Activated CD4-positive, alpha-beta T cell treated with anti-CD3 and anti-CD28 coated beads, Interleukin-2, amount 50 U/mL, for 24 hours (primary cell): ENCODE measurements at regions not wholly inside any gene's neighbourhood (a gene's known extent, or its start where the extent isn't known, plus 50 kb on each side); places are given as distances from the start of the nearest gene placed in this dataset.

Experiments
- DNase-seq, 2 donors: peaks; one replicate each; pipeline ENCODE4 v3.0.0-alpha.2; 2020; ENCODE audit warnings: low read depth in 1 of 2, low spot score in 1 of 2

DNA sequence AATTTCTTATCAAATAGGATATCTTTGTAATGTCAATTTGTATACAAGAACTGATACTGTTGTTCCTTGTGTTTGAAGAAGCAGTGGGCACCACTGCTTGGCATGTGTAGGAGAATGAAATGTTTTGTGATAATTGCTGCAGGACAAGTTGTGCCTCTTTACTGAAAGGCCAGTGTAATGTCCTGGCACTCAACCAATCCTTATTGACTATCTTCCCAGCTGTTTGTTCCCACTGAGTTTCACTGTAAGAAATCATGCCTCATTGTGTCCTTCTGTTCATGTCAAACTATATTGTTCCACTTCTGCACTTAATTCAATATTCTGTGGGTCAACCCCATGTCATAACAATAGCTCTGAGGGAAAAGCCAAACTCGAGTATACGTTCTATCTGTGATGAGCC is 136.1 kb upstream of the FAM83B start:
- no peak for DNase-seq

DNA sequence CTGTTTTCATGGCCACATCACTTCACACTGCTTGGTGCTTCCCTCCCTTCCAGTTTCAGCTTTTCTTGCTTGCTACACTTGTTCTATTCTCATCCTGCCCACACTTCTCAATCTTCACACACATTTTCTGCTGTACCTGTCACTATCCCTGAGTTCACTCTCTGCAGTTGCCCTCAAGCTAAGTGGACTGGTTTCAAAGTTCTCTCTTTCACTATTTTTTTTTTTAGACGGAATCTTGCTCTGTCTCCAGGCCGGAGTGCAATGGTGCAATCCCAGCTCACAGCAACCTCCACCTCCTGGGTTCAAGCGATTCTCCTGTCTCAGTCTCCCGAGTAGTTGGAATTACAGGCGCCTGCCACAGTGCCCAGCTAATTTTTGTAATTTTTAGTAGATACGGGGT is 130.6 kb upstream of the FAM83B start:
- DNase-seq: no peak

DNA sequence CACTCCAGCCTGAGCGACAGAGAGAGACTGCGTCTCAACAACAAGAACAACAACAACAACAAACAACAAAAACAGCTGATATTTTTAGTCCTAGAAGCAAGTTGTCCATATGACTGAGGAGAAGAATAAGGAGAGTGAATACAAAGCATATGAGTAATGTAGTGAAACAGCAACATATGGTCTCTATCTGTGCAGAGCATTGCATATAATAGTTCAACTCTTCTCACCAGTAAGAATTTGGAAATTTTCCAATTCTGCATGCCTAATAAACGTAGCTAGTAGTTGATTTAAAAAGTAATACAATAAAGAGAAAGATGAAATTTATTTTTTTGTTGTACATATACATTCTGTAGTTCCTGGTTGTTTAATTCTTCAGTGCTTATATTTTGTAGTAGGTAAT is 129.7 kb upstream of the FAM83B start:
- DNase-seq: no peak

DNA sequence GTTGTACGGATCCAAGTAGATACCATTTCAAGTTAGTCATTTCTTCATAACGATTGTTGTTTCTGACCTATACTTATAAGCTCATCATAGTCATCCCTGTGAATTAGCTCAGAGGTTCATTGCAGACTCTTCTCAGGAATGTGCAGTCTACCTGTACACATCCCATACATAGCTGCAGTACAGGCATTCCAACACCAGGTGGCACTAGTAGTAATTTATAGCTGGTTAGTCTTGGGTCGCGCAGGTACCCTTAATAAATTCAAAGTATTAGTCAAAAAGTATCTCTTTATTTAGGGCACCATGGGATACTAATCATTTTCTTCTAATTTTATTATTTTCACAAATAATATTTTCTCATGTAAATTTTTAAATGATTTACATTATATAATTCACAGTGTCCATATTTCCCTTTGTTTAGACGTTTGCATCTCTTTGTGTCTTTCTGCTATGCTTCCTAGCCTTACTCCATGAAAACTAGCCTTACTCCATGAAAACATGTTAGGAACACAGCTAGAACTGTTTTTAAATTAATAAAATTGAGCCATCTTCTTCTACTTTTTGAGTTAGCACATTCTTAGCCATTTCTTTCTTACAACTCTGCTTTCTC is 128.6 kb upstream of the FAM83B start:
- DNase-seq: peak; percentile 17 to 35

DNA sequence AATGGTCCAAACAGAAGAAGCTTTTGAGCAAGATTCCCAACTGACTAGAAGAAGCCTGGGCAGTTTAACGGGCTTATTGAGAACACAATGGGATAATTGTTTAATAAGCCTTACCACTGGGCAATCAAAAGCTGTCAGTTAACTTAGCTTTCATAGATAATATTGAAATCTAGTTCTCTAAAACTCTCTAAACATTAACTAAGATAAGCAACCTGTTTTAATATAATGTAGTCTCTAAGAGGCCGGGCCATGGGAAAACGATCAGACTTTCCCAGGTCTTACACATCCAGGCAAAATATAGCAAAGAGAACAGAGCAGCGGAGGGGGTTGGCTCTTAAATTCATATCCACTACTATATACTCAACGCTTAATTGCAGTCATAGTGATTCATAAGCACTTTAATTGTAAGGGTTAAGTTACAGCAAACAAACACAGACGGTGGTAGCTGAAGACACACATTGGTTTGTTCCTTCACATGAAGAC is 128.0 kb upstream of the FAM83B start:
- no peak for DNase-seq

DNA sequence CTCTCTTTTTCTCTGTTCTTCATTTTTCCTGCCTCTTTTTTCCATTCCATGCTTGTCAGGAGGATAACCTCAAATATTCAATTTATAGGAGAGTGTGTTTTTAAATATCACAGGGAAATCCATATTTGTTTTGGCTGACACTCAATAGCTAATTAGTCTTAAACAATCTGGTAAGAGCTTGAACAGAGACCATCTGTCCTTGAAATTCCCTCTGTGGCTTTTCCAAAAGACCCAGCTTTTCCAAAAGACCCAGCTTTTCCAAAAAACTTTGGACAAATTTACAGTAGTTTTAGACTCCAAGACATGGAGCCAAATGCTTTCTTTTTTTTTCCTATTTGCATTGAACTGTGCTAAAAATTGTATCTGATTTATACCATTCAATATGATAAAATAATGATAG is 127.4 kb upstream of the FAM83B start:
- no peak for DNase-seq

DNA sequence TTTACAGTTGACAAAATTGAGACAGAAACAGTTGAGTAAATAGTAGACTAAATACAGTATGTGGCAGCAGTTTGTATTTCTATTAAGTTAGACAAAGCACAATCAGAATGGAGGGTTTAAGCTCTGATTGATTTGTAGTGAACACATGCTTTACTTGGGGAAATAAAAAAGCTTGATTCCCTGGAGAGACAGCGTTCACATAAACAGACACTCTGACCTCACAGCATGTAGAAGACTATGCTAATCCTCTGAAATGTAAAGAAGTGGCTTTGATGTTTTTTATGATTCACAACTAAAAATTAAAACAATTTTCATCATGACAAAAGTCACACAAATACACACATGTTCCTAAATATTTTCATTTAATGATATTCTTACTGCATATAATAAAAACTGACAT is 126.9 kb upstream of the FAM83B start:
- no peak for DNase-seq

DNA sequence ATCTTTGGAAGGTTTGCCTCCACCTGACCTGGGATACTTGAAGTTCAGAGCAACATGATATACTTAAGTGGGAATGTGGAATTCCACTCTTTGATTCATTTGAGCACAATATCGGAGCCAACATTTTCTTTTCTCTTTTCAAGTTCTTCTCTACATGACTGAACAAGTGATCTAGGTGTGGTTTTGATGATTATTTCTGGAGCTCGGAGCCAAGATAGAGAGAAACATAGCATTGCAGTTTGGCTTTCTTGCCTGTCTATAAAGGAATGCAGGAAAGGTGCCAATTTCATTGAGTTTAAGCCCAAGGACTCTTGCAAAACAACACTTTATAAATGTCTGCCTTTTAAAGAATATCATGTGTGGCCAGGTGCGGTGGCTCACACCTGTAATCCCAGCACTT is 124.2 kb upstream of the FAM83B start:
- no peak for DNase-seq

DNA sequence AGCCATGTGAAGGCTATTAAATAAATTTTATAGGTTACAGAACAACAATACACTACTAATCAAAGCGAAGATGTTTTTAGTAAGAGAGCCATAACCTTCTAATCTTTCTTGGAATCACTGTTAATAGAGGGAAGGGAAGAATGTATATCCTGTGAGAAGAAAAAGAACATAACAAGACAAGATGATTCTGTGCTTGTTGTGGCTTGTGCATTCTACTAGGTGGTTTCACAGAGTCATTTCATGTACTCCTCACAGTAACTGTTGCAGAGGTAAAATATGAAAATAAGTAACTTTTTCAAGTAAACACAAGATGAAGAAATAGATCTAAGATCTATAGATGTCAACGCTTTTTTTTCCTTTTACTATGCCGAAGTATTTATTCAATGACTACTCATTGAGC is 116.9 kb upstream of the FAM83B start:
- no peak for DNase-seq

DNA sequence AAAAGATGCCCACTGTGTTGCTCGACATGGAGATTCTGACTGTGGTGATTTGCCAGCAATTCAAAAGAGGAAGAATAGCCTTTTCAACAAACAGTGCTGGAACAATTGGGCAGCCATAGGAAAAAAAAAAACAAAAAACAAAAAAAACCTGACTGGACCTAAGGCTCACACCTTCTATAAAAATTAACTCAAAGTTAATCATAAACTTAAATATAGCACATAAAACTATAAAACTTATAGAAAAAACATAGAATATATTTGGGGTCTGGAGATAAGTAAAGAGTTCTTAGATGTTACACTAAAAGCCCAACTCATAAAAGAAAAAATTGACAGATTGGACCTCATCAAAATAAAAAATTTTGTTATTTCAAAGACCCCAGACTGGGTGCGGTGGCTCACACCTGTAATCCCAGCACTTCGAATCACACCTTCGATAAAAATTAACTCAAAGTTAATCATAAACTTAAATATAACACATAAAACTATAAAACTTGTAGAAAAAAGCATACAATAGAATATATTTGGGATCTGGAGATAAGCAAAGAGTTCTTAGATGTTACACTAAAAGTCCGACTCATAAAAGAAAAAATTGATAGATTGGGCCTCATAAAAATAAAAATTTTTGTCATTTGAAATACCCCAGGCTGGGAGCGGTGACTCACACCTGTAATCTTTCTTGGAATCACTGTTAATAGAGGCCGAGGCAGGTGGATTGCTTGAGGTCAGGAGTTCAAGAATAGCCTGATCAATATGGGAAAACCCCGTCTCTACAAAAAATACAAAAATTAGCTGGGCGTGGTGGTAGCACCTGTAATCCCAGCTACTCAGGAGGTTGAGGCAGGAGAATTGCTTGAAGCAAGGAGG is 115.6 kb upstream of the FAM83B start:
- no peak for DNase-seq

DNA sequence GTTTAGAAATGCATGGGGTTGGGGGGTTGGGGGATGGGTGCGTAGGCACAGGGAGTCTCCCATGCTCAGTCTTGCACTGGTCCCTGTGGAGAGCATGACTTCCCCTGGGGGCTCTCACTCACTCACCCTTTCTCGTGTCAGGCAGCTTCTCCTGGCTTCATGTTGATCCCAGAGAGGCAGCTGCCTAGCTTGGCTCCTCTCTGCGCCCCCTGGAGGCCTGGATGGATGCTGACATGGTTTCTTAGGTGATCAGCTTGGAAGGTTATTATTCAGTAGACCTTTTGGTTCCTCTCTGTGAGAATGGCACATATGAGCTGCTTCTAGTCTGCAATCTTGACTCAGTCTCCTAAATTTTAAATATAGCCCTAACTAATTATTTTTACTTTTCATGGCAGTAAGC is 109.3 kb upstream of the FAM83B start:
- no peak for DNase-seq

DNA sequence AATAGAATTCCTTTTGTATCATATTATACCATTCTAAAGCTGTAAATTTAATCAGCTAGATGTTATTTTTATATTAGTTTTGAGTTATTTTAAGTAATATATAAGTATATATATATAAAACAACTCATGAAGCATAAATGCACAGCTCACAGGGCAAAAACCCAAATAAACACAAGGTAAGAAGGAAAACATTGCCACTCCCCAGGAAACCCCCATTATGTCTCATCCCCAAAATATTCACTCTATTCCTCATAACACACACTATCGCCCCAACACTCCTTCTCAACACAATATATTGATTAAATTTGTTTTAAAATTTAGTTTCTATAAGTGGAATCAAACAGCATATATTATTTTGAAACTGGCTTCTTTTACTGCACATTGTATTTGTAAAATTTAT is 98.6 kb upstream of the FAM83B start:
- DNase-seq: no peak

DNA sequence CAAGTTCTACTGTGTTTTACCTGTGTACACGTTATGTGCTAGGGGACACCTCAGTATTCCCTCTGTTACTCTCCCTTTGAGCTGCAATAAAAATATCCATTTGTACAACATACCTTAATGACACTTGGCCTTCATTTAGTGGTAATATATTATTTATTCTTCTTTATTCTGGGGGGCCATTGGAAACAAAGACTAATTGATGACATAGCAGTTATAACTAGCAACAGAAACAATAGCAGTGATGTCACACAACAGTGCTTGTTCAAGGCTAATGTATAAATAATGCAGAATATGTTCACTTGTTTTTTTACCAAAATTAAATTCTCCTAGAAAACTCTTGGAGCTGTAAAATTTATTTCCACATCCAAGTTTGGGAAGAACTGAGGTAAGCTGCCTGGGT is 92.2 kb upstream of the FAM83B start:
- no peak for DNase-seq

DNA sequence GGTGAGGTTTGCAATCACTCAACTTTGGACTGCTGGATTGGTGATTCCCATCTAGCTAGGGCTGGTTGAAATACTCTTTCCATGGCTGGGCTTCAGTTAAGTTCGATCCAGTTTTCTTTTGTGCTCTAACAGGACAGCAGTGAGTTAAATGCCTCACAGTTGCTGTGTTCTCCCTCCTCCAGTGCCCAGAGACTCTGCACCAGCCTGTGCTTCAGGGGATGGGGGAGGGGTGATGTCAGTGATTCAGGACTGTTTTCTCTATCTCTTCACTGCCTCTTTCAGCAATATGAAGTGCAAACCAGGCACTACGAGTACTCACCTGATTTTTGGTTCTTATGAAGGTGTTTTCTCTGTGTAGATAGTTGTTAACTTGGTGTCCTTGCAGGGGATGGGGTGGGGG is 88.2 kb upstream of the FAM83B start:
- DNase-seq: no peak

DNA sequence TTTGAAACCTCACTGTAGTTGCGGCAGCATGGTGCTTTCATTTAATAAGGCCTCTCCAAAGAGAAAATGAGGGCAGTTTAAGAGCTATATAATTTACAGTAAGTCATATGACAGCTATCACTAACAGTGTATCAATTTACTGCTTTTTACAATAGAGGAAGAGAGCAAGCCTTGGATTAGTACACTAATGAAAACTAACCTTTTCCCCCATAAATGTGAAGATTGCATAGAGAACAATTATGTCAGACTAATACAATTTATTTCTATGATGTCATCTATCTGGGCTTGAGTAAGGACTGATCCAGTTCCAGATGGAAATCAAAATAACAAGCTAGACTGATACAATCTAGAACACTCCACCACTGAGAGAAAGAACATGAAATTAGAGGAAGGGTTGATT is 78.1 kb upstream of the FAM83B start:
- no peak for DNase-seq

DNA sequence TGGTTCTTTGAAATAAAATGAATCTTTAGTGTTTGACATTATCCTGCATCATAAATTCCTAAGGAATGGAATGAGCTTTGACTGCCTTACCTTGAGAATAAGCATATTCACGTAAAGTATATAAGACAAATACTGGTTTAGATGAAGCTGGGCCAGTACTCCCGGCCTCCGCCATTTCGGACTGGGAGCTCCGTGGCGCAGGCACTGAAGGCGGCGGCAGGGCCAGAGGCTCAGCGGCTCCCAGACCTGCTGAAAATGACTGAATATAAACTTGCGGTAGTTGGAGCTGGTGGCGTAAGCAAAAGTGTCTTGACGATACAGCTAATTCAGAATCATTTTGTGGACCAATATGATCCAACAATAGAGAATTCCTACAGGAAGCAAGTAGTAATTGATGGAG is 76.2 kb upstream of the FAM83B start:
- no peak for DNase-seq

DNA sequence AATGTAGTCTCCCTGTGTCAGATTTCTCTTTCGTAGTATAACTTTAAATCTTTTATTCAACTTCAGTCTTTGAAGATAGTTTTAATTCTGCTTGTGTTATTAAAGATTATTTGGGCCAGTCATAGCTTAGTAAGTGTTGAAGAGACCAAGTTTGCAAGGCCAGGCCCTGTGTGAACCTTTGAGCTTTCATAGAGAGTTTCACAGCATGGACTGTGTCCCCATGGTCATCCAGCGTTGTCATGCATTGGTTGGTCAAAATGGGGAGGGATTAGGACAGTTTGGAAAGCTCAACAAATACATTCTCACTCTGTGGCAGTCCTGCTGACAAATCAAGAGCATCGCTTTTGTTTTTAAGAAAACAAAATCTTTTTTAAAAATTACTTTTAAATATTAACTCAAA is 74.6 kb upstream of the FAM83B start:
- no peak for DNase-seq

DNA sequence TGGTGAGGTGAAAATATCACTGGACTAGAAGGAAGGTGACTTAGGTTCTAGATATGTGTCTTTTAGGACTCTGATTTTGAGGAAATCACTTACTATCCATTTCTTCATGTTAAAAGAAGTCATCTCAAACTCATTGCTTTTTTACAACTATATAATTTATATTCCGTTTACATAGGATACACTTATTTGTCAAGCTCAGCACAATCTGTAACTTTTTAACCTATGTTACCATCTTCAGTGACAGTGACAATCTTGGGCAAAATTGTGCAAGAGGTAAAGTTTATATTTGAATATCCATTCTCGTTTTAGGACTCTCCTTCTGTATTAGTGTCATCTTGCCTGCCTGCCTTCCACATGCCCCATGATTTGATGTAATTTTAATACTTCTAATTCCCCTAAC is 74.0 kb upstream of the FAM83B start:
- DNase-seq: no peak

DNA sequence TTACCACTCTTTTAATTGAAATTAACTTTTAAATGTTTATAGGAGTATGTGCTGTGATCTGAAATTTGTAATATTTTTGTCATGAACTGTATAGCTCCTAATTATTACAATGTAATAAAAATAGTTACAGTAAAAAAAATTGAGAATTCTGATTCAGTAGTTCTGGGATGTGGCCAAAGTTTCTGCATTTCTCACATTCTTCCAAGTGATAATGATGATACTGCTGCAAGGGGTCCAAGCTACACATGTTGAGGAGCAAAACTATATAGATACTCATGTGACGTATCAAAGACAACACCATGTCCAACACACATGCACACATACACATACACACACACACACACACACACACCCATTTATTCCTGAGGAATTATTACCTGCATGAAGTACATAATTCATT is 71.0 kb upstream of the FAM83B start:
- DNase-seq: no peak

DNA sequence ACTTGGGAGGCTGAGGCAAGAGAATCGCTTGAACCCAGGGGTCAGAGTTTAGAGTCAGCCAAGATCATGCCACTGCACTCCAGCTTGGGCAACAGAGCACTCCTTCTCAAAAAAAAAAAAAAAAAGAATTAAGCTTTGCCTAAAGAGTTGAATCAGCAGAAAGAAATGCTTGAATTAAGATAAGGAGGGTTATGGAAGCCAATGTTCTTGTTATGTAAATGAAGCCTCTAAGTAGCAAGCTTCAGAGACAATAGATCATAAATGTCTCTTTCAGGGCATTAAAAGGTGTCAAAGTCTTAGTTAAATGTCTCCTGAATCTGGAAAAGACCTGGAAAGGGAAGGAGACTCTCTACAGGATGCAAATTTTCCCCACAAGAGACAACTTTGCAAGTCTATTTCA is 69.7 kb upstream of the FAM83B start:
- DNase-seq: no peak

DNA sequence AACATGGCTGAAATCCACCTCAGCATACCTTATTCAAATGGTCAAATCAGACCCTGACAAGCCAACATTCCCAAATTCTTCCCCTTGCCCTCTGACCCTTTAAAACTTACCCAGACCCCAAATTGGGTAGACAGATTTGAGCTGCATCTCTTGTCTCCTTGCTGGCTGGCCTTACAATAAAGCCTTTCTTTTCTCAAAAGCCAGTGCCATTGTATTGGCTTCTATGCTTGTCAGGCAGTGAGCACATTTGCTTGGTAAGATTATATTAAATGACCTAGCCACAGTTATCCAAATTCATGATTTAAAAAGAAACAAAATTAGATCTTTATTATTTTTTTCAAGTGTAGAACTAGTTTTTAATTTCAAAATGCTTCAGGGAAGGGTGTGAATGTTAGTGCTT is 67.8 kb upstream of the FAM83B start:
- DNase-seq: no peak

DNA sequence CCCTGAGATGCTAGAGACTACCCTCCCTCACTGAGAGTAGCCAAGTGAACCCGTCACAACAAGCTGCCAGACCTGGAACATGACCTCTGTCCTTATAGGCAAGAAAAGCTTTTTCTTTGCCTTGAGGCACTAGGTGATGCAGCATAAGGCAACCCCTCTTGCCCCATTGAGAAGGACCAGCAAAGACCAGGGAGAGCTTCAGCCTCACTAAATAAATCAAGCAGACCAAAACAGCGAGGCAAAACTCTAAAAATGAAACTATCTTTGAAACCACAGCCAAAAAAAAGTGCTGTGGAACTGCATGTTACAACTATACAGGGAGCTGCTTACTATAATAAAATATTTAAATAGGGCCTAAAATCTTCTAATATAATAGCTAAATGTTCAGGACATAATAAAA is 62.6 kb upstream of the FAM83B start:
- no peak for DNase-seq

DNA sequence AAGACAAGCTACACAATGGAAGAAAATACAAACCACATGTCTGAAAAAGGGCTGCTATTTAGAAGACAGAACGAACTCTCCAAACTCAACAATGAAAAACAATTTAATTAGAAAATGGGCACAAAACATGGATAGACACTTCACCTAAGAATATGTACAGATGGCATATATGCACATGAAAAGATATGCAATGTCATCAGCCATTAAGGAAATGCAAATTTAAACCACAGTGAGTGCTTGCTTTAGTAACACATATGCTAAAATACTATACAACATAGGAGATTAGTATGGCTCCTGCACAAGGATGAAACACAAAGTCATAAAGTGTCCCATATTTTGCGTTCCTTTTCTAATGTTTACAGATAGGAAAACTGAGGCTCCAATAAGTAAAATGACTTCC is 60.4 kb upstream of the FAM83B start:
- DNase-seq: no peak
